GM19438 (cell line): ENCODE measurements at regions not wholly inside any gene's neighbourhood (a gene's known extent, or its start where the extent isn't known, plus 50 kb on each side); places are given as distances from the start of the nearest gene placed in this dataset.
"Not testable (repeated sequence)": the region's sequence is repeated elsewhere in the genome, so short reads cannot be mapped to it uniquely, and the experiment has no call there.

Experiments used
- ATAC-seq: cut with Tn5 transposase; IDR thresholded peaks from one replicate; pipeline ENCODE4 v1.9.1; 2021; ENCODE audit warnings: low read depth; ENCODE audit not compliant: unreplicated experiment

DNA sequence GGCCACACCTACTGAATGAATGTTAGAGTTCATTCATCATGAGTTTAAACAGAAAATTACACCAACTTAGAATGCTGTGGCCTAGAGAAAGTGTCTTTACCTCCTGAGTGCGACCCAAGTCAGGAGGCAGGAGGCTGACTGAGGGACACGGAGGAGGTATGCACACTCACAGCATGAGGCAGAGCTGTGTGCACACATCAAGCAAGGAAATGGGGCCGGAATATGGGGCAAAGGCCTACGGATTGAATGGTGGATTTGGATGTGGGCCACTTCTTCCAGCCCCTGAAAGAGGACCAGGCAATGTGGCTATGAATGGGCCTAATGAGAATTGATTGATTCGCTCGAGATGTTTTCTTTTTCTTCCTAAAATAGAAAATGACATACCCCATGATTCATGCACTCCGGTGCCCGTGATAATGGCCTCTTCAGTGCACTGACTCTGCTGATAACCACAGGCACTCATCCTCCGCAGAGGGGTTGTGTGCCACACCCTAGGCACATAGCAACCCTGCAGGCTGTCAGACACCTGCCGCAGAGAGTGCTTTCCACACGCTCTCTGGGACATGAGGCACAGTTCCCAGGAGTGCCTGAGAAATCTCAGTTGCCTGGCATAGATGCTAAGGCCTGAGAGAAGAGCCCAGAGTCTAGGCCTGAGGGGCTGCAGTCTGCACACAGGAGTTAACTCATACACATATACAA is 155.5 kb downstream of the GLUL start:
- no peak for ATAC-seq

DNA sequence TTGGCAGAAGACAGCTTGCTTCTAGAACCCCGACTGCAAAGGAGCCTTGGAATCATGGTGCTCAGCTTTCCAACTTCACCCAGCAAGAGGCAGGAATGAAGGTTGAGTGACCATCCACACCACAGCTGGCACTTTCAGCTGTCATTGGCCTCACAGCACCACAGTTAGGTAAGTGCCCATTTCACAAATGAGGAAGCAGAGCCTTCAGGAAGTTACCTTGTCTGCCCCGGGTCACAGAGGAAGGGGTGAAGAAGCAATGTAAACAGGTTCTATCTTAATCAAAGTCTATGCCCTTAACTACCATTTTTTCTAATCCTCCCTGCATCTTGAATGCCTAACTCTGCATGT is 156.0 kb downstream of the GLUL start:
- no peak for ATAC-seq

DNA sequence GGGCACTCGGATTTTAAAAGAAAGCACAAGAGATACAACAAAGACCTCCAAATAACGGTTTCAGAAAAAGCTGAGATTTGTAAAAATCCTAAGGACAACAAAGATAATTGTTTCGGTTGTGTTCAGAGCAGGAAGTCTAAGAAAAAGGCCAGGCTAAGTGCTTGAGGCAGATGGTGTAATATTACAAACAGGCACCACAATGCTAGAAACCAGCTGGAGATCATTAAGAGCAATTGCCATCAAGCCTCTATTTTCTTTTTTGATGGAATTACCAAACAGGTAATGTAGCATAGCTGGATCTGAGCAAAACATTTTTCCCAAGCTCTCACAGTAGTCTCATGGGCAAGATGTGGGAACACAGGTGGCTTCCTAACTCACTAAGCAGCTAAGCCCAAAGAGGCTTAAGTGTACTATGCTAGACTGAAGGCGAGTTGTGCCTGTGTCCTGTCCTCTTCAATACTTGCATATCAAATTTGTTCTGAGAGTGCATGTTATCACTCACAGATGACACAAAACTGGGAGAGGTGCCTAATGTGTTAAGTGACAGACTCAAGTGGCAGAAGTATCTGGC is 161.6 kb downstream of the GLUL start:
- ATAC-seq, result no peak

DNA sequence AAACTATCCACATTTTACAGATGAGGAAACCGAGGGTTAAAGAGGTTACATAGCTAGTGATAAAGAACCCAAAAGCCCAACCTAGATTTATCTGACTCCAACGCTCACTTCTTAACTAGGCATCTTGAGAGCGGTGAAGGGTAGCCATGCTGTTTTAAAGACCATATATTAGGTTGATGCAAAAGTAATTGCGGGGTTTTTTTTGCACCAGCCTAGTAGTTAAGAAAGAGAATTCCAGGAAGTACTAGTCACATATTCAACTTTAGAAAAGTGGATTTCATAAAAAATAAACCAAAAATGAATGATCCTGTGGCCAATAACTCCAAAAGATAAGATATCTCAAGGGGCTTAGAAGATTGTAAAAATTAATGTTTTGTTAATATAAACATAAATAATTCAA is 162.1 kb downstream of the GLUL start:
- ATAC-seq, result no peak

DNA sequence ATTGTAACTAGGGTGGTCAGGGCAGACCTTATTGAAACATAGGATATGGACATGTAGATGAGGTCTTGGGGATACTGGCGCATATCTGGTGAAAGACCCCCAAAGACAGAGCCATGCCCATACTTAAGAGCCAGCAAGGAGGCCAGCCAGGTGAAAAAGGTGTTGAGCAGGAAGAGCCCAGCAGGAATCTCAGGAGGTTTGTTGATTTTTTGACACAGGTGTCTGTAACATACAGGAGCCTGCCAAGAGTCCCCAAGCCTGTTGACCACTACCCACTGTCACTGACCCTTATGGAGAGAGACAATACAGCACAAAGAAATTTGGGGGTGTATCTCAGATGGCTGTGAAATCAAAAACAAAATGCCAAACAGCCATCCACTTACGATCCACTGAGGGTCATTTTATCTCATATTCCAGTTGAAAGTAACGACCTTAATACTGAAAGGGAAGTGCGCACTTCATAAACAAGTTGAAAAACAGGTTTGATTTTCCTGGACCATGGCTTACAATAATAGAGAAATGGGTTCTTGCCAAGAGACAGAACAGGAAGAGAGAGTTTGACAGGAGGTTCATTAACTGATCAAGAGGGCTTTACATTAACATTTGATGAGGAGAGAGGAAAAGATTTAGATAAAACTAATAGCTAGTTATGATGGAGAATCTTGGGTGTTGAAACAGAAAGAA is 163.6 kb downstream of the GLUL start:
- ATAC-seq, result no peak

DNA sequence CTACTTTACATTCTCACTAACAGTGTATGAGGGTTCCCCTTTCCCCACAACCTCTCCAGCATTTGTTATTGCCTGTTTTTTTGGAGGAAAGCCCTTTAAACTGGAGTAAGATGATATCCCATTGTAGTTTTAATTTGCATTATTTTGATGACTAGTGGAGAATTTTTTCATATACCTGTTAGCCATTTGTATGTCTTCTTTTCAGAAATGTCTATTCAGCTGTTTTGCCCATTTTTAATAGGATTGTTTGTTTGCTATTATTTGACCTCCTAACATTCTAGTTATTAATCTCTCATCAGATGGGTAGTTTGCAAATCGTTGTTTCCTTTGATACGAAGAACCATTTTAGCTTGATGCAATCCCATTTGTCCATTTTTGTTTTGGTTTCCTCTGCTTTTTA is 165.0 kb downstream of the GLUL start:
- no peak for ATAC-seq

DNA sequence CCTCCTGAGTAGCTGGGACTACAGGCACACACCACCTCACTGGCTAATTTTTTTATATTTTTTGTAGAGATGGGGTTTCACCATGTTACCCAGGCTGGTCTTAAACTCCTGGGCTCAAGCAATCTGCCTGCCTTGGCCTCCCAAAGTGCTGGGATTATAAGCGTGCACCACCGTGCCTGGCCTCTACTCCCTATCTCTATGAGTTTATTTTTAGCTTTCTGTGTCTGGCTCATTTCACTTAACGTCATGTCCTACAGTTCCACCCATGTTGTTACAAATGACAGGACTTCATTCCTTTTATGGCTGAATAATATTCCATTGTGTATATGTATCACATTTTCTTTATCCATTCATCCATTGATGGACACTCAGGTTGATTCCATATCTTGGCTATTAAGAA is 164.2 kb upstream of the ZNF648 start:
- not testable (repeated sequence) for ATAC-seq

DNA sequence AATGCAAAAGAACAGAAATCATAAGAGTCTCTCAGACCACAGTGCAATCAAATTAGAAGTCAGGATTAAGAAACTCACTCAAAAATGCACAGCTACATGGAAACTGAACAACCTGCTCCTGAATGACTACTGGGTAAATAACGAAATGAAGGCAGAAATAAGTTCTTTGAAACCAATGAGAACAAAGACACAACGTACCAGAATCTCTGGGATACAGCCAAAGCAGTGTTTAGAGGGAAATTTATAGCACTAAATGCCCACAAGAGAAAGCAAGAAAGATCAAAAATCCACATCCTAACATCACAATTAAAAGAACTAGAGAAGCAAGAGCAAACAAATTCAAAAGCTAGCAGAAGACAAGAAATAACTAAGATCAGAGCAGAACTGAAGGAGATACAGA is 160.5 kb upstream of the ZNF648 start:
- not testable (repeated sequence) for ATAC-seq

DNA sequence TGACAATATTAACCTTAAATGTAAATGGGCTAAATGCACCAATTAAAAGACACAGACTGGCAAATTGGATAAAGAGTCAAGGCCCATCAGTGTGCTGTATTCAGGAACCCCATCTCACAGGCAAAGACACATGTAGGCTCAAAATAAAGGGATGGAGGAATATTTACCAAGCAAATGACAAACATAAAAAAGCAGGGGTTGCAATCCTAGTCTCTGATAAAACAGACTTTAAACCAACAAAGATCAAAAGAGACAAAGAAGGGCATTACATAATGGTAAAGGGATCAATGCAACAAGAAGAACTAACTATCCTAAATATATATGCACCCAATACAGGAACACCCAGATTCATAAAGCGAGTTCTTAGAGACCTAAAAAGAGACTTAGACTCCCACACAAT is 159.9 kb upstream of the ZNF648 start:
- not testable (repeated sequence) for ATAC-seq

DNA sequence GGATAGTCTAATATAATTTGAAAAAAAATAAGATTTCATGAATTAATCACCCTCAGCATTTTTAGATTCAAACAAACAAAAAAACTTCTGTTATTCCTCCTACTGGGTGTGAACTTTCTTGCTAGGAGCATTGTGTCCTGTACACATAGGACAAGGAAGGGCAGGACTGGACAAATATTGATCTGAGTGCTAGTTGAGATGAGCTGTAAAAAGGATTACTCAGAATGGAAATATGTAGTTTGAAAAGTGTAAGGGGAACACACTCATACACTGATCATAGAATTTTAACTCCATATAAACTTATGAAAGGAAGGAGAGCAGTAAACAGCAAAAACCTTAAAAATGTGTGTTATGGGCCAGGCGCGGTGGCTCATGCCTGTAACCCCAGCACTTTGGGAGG is 156.5 kb upstream of the ZNF648 start:
- ATAC-seq, result no peak

DNA sequence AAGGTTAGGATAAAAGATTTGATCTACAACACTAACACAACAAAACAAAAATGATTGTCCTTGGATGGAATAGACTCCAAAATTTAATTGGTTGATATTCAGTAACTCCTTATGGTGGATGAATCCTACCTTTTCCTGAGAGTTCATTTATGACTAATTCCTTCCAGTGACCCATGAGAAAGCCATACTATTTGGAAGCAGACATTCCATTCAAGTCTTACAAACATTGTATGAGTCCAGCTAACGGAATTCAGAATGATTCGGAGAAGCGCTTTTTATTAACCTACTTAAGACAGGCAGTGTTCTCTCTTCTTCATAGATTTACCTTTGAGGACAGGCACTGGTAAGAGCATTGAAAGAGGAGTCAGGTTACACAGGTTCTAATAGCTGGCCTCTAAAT is 155.6 kb upstream of the ZNF648 start:
- ATAC-seq, result no peak

DNA sequence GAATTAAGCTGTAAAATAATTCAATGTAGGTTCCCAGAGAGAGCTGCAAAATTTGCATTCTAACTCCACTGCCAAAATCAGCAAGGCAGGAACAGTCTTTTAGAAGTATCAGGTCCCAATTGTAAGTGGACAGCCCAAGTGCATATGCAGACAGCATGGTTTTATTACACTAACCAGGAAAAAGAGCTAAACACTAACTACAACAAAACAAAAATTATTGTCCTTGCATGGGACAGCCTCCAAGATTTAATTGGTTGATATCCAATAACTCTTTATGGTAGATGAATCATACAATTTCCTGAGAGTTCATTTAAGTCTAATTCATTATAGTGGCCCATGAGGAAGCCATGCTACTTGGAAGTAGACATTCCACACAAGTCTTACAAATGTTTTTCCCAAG is 154.3 kb upstream of the ZNF648 start:
- no peak for ATAC-seq

DNA sequence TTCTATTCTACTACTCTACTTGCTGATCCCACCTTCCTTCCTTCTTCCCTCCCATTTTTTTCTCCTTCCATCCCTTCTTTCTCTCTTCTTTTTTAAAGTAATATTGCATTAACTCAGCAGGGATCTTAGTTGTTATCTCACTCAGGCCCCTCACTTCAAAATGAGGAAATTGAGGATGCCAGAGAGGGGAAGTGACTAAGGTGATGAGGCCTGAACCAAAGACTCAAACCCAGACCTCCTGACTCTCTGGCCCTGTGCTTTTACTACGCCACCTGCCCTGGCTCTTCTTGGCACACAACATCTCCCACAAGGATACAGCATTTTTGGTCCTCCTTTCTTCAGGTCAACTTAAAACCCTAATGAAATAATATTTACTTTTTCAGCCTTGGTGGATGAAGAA is 151.7 kb upstream of the ZNF648 start:
- ATAC-seq, result no peak

DNA sequence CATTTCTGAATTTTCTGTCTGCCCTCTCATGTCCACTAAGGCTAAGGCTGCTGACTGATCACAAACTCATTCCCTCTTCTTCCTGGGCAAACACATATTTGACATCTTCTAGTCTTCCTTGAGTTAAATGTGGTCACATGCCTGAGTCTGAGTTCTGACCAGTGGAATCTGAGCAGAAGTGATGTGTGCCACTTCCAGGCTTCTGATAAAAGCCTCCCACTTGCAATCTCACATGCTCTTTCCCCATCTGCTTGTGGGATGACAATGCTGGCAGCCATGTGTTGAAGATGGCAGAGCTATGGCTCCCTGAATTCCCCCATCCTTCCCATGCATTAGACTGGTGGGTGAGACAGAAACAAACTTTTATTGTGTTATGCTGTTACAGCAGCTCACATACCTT is 149.9 kb upstream of the ZNF648 start:
- ATAC-seq, result no peak

DNA sequence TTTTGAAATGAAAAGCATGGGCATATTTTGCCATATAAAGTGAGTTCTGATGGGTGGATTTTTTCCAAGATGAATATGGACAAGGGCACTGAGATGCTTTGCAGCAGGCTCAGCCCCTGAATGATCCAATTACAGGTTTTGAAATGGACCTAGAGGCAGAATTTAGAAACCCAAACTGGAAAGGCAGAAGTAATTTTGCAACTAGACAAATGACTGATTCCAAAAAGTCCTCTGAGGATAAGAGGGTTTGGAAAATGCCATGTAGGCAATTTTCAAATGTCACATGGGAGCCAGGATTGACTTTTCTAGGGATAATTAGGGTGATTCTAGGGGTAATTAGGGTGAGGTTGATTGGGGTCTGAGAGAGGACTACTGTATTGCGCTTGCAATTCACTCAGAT is 148.9 kb upstream of the ZNF648 start:
- no peak for ATAC-seq

DNA sequence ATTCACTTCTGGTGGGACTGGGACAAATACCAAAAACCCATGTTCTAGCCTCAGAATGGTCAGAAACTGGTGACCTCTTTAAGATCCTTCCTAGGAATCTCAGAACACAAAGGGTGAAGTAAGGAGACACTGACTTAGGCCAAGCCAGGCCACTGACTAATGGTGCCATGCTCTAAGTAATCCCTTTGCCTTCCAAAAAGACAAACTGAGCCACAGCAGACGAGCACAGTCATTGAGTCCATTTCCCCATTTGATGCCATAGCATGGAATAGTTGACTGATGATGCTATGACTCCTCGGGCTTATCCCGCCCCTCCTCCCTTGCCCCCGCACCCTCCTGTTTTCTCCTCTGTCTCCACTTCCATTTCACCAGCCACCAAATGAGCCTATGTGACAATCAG is 145.8 kb upstream of the ZNF648 start:
- ATAC-seq, result no peak

DNA sequence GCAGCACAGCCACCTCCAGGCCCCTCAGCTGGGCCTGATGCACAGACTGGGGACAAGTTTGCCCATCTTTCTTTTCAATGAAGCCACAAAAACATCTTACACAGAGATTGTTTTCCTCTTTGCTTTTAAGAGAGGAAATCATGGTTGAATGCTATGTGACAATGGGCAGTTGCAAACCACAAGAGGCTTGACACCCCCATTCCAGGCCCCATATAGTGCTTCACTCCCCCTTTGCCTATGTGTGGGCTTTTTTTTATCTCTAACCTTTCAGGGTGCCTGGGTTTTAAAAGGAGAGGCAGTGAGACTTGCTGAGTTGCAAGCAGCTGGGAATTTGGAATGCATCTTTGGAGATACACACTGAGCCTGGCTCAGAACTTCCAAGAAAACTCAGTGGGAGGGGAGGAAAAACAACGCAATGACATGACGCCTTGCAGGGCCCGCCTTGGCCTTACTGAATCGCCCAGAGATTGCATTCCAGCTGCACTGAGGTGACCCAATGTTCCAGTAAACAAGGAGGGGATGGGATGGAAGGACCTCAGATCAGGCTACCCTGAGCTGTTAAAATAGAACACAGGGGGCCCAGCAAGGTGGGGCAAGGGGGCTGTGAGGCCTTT is 145.2 kb upstream of the ZNF648 start:
- no peak for ATAC-seq

DNA sequence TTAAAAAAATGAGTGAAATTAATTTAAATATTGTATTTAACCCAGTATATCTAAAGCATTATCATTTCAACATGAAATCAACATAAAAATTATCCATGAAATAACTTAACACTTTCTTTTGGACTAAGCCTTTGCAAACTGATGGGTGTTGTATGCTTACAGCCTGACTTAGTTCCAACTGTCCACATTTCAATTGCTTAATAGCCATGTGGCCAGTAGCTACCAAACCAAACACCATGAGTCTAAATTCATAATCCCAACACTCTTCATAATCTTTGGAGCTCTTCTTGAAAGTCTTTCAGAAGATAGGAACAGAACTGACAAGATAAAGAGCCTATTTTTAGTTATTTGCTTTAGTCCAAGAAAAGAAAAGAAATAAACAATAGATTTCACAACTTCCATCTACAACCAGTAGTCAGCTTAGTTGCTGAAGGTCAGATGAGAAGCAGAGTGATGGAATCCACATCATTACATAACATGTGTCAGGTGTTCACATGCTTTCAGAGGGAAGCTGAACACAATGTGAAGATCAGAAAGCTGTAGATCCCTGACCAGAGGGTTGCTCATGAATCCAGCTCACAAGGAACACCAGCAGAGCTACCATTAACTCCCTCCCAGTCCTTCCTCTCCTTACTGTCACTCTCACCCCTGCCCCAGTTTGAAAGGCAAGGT is 144.0 kb upstream of the ZNF648 start:
- no peak for ATAC-seq

DNA sequence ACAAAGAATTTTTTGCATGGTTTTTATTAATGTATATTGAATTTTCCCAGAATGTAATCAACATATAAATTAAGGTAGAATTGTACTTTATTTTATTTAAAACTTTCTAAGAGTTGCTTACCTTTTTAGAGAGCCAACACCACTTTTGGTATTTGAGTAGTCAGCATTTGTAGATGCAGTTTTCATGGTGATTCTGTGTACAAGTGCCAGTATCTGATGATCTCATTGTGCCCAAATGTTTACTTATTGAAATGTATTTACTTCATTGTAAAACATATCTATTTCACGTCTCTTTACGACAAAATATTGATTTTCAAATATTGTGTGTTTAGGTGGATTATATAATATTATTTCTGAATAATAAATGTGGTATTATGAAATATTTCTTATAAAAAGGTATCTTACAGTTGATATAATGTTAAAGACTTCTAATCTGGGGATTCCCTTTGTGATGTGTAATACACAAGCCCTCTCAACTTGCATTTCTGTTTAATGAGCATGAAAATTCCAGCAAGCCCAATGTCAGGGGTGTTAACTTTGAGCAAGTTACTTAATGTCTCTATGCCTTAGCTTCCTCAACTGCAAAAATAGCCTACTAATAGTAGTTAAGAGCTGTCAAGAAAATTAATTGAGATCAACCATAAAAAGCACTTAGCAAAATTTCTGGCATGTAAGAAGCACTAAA is 141.8 kb upstream of the ZNF648 start:
- ATAC-seq, result no peak

DNA sequence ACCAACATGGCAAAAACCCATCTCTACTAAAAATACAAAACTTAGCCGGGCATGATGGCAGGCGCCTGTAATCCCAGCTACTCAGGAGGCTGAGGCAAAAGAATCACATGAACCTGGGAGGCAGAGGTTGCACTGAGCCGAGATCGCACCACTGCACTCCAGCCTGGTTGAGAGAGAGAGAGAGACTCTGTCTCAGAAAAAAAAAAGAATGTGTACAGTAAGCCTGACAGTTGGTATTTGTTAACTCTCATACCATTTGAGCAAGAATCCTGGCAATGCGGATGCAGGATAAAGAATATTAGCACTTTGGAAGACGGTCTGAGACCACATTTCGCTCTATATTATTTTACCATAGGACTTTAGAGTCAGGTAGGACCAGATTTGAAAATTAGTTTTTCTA is 140.0 kb upstream of the ZNF648 start:
- not testable (repeated sequence) for ATAC-seq
